A549 (cell line): ENCODE measurements at regions not wholly inside any gene's neighbourhood (a gene's known extent, or its start where the extent isn't known, plus 50 kb on each side); places are given as distances from the start of the nearest gene placed in this dataset.

ENCODE experiments used
- TF ChIP-seq, protein P1 (sequence below): IDR thresholded peaks from 2 replicates; pipeline ENCODE4 v1.6.1; 2012
- TF ChIP-seq, protein P2 (sequence below): fragments of >200 bp; sonication (Bioruptor Twin); formaldehyde crosslinking; IDR thresholded peaks from 3 replicates; pipeline ENCODE4 v1.5.1; 2016

DNA sequence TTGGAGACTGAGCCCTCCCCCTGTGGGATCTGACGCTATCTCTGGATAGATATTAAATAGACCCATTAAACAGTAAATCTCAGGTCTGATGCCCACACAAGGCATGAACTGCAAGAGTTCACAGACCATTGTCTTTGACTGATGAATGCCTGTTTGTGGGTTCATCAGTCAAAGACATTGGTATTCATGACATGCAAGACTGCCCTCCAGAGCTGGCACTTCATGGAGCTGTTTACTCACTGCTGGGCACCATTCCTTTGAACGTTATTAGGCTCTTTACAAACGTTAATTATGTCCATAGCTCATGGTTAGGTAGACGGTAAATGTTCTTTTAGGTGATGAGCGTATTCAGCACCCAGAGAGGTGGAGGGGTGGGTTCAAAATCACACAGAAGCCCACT is 111.8 kb upstream of the PABPC3 start:
- TF ChIP-seq, protein P1, sequence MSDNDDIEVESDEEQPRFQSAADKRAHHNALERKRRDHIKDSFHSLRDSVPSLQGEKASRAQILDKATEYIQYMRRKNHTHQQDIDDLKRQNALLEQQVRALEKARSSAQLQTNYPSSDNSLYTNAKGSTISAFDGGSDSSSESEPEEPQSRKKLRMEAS: no peak
- TF ChIP-seq, protein P2, sequence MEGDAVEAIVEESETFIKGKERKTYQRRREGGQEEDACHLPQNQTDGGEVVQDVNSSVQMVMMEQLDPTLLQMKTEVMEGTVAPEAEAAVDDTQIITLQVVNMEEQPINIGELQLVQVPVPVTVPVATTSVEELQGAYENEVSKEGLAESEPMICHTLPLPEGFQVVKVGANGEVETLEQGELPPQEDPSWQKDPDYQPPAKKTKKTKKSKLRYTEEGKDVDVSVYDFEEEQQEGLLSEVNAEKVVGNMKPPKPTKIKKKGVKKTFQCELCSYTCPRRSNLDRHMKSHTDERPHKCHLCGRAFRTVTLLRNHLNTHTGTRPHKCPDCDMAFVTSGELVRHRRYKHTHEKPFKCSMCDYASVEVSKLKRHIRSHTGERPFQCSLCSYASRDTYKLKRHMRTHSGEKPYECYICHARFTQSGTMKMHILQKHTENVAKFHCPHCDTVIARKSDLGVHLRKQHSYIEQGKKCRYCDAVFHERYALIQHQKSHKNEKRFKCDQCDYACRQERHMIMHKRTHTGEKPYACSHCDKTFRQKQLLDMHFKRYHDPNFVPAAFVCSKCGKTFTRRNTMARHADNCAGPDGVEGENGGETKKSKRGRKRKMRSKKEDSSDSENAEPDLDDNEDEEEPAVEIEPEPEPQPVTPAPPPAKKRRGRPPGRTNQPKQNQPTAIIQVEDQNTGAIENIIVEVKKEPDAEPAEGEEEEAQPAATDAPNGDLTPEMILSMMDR: no peak
